GM18511 (cell line): ENCODE measurements at regions not wholly inside any gene's neighbourhood (a gene's known extent, or its start where the extent isn't known, plus 50 kb on each side); places are given as distances from the start of the nearest gene placed in this dataset.

Experiments
- ATAC-seq: cut with Tn5 transposase; IDR thresholded peaks from one replicate; pipeline ENCODE4 v1.9.1; 2021; ENCODE audit warnings: mild to moderate bottlenecking, moderate library complexity; ENCODE audit not compliant: unreplicated experiment

- peak; percentile 75 for ATAC-seq
These were observed 72.9 kb upstream of the VRK2 start for GRCh38 chr2:57973621-57974186.

- ATAC-seq = no peak
These were observed 67.4 kb upstream of the VRK2 start for GRCh38 chr2:57979158-57979557.

GRCh38 chr2:57981083-57981768 lies 65.4 kb upstream of the VRK2 start:
- ATAC-seq = no peak

- no peak for ATAC-seq
These were observed 58.6 kb upstream of the VRK2 start for GRCh38 chr2:57987835-57988573.

GRCh38 chr2:57990118-57990725 lies 56.4 kb upstream of the VRK2 start:
- ATAC-seq = peak; percentile 80
